ENCODE measurements at regions not wholly inside any gene's neighbourhood (a gene's known extent, or its start where the extent isn't known, plus 50 kb on each side); places are given as distances from the start of the nearest gene placed in this dataset.

DNA sequence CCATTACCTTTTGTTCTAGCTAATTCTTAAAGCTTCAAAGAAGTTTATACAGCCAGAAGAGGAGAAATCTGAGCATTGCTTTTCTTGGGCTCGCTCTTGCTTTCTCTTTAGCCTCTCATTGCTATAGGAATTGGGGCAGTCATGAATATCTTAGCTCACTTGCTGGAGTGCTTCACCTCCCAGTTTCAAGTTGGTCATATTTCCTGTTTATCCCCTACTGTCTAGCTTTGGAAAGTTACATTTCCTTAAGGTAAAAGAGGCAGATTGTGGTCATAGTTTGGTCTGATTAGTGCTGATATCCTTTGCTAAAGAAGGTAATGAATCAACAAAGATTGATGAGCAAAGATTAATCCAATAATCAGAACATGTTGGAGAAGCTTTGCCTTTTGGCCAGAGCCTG, 77.7 kb upstream of the GLI3 start:
- no peak overlapping the region for H3K9ac ChIP-seq (ENCODE audit: low read depth in 2 of 2, low read length in 2 of 2)

DNA sequence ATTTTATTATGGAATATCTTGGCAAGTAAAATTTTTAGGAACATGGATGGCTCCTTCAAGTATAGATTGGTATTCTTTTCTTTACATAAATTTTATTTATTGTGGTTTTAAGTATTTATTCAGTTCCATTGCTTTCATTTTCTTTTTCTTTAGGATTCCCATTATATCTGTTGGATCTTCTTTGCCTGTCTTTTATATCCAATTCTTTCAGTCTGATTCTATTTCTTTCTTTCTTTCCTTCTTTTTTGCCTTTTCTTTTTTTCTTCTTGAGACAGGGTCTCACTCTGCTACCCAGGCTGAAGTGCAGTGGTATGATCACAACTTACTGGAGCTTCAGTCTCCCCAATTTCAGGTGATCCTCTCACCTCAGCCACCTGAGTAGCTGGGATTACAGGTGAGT, 74.2 kb upstream of the GLI3 start:
- intact Hi-C loops (cut with DNase I), result no loop called here
- TF ChIP-seq, protein P1, sequence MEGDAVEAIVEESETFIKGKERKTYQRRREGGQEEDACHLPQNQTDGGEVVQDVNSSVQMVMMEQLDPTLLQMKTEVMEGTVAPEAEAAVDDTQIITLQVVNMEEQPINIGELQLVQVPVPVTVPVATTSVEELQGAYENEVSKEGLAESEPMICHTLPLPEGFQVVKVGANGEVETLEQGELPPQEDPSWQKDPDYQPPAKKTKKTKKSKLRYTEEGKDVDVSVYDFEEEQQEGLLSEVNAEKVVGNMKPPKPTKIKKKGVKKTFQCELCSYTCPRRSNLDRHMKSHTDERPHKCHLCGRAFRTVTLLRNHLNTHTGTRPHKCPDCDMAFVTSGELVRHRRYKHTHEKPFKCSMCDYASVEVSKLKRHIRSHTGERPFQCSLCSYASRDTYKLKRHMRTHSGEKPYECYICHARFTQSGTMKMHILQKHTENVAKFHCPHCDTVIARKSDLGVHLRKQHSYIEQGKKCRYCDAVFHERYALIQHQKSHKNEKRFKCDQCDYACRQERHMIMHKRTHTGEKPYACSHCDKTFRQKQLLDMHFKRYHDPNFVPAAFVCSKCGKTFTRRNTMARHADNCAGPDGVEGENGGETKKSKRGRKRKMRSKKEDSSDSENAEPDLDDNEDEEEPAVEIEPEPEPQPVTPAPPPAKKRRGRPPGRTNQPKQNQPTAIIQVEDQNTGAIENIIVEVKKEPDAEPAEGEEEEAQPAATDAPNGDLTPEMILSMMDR (IDR thresholded peaks at IDR 0.05), result no peak
- H3K4me3 ChIP-seq, result no peak overlapping the region

More for the DNA sequence above, 77.7 kb upstream of the GLI3 start:
- no peaks in the 10 kb centered on the region for H3K36me3 ChIP-seq
- H3K4me1 ChIP-seq, result no peaks in the 10 kb centered on the region
- H3K4me3 ChIP-seq, result no peak overlapping the region
- TF ChIP-seq, protein P1 (IDR thresholded peaks at IDR 0.05), result no peak
- no peak overlapping the region for H3K27ac ChIP-seq
- intact Hi-C loops (cut with DNase I), result no loop called here
- no peak for DNase-seq
- H3K27me3 ChIP-seq, result no peaks in the 10 kb centered on the region
- no peaks in the 10 kb centered on the region for H3K9me3 ChIP-seq

DNA sequence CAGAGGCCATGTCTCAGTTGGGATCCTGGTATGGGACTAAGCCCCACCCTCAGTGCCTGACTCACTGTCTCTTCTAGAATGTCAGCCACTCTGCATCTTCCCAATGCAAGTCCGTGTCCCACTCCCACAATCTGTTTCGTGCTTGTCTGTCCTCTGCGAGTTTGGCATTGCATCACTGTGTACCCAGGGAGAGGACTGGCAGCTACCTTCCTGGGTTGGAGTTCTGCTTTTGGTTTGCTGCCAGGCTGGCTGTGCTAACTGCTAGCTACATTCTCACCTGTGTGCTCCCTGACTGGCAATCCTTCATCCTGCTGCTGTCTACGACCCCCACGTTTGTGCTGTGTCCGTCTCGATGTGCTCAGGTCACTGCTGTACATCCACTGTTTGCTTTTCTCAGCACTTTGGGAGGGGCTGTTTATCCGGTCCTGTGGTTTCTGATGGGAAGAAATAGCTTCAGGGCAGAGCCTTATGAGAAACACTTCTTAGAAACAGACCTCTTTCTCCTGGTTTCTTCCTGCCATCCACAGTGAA, 56.0 kb upstream of the GLI3 start:
- TF ChIP-seq, protein P1 (IDR thresholded peaks at IDR 0.05), result no peak
- no peak overlapping the region for H3K27ac ChIP-seq
- no peaks in the 10 kb centered on the region for H3K9me3 ChIP-seq
- intact Hi-C loops (cut with DNase I), result no loop called here
- H3K36me3 ChIP-seq, result no peaks in the 10 kb centered on the region
- no peak overlapping the region for H3K4me3 ChIP-seq
- H3K27me3 ChIP-seq, result no peaks in the 10 kb centered on the region
- no peak overlapping the region for H3K9ac ChIP-seq (ENCODE audit: low read depth in 2 of 2, low read length in 2 of 2)
- no peaks in the 10 kb centered on the region for H3K4me1 ChIP-seq
- no peak for DNase-seq

More for the DNA sequence above, 74.2 kb upstream of the GLI3 start:
- DNase-seq, result no peak
- Histone ChIP-seq H3K9me3 (no peaks in the 10 kb centered on the region), H3K27ac (no peak overlapping the region), H3K9ac (ENCODE audit: low read depth in 2 of 2, low read length in 2 of 2) (no peak overlapping the region), H3K27me3 (no peaks in the 10 kb centered on the region), H3K4me1 (no peaks in the 10 kb centered on the region), H3K36me3 (no peaks in the 10 kb centered on the region)

DNA sequence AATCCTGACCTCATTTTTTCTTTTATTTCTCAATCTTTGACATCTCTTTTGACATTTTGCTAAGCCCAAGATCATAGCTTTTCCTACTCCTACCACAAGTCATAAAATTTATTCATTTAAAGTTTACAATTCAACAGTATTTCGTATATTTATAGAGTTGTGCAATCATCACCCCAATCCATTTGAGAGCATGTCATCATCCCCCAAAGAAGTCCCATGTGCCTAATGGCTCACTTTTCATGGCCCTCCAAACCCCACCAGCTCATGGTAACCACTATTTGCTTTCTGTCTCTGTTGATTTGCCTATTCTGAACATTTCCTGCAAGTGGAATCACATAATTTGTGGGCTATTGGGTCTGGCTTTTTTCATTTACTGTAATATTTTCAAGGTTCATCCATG, 52.5 kb upstream of the GLI3 start:
- H3K27ac ChIP-seq, result no peak overlapping the region
- H3K9ac ChIP-seq (ENCODE audit: low read depth in 2 of 2, low read length in 2 of 2), result no peak overlapping the region
- TF ChIP-seq, protein P1 (IDR thresholded peaks at IDR 0.05), result no peak
- no peaks in the 10 kb centered on the region for H3K27me3 ChIP-seq
- H3K4me3 ChIP-seq, result no peak overlapping the region
- H3K4me1 ChIP-seq, result no peaks in the 10 kb centered on the region
- no peaks in the 10 kb centered on the region for H3K9me3 ChIP-seq
- no peak for DNase-seq
- H3K36me3 ChIP-seq, result no peaks in the 10 kb centered on the region
- intact Hi-C loops (cut with DNase I), result no loop called here

Measured in colonic mucosa (tissue), 4 donors.